HFF-Myc (cell line): ENCODE measurements at regions not wholly inside any gene's neighbourhood (a gene's known extent, or its start where the extent isn't known, plus 50 kb on each side); places are given as distances from the start of the nearest gene placed in this dataset.

Source experiments
- DNase-seq: peaks from one replicate; pipeline ENCODE4 v3.0.0-alpha.2; 2011; ENCODE audit warnings: low read depth; ENCODE audit errors: extremely low read depth
- H3K4me3 ChIP-seq: replicated peaks from 2 replicates; pipeline ENCODE4 v1.5.1; 2011; ENCODE audit warnings: low read depth, mild to moderate bottlenecking, control low read depth, low read length
- CTCF ChIP-seq: IDR thresholded peaks from 2 replicates; pipeline ENCODE4 v1.5.1; 2012; ENCODE audit warnings: mild to moderate bottlenecking, low read depth, low read length, control low read depth; ENCODE audit errors: missing control alignments

- no peak overlapping the region for H3K4me3 ChIP-seq
- TF ChIP-seq CTCF: no peak
- DNase-seq: no peak
These were observed 178.2 kb upstream of the ZC3H15 start for GRCh38 chr2:186307871-186308270.

- TF ChIP-seq CTCF: no peak
- no peak overlapping the region for H3K4me3 ChIP-seq
- DNase-seq: no peak
These were observed 177.7 kb upstream of the ZC3H15 start for GRCh38 chr2:186308347-186308746.

- no peak for TF ChIP-seq CTCF
- peak; percentile 30 for DNase-seq
- H3K4me3 ChIP-seq: no peak overlapping the region
These were observed 176.2 kb upstream of the ZC3H15 start for GRCh38 chr2:186309901-186310300.

GRCh38 chr2:186319105-186319504, 167.0 kb upstream of the ZC3H15 start:
- TF ChIP-seq CTCF: no peak
- DNase-seq: no peak
- no peak overlapping the region for H3K4me3 ChIP-seq

GRCh38 chr2:186325827-186326535, 160.1 kb upstream of the ZC3H15 start:
- H3K4me3 ChIP-seq: no peak overlapping the region
- no peak for TF ChIP-seq CTCF
- DNase-seq: no peak

GRCh38 chr2:186327251-186327868, 158.7 kb upstream of the ZC3H15 start:
- no peak for DNase-seq
- no peak for TF ChIP-seq CTCF

GRCh38 chr2:186328838-186329237, 157.2 kb upstream of the ZC3H15 start:
- H3K4me3 ChIP-seq: no peak overlapping the region
- peak; percentile 37 for DNase-seq

More at GRCh38 chr2:186327251-186327868, 158.7 kb upstream of the ZC3H15 start:
- H3K4me3 ChIP-seq: no peak overlapping the region

More at GRCh38 chr2:186328838-186329237, 157.2 kb upstream of the ZC3H15 start:
- TF ChIP-seq CTCF: no peak
